HFFc6 (cell line): ENCODE measurements at regions not wholly inside any gene's neighbourhood (a gene's known extent, or its start where the extent isn't known, plus 50 kb on each side); places are given as distances from the start of the nearest gene placed in this dataset.

Source experiments
- DNase-seq: peaks from one replicate; pipeline ENCODE4 v3.0.0-alpha.2; 2018
- H3K27ac Mint-ChIP-seq: 2 replicates; pipeline ENCODE4 v1.8.0; 2020; ENCODE audit warnings: mild to moderate bottlenecking, mixed read lengths
- H3K27me3 Mint-ChIP-seq: 2 replicates; pipeline ENCODE4 v1.8.0; 2021; ENCODE audit warnings: mild to moderate bottlenecking, moderate library complexity, mixed read lengths; ENCODE audit not compliant: insufficient read depth
- H3K36me3 Mint-ChIP-seq: 2 replicates; pipeline ENCODE4 v1.8.0; 2021; ENCODE audit warnings: low read depth, mixed read lengths
- H3K4me1 Mint-ChIP-seq: 2 replicates; pipeline ENCODE4 v1.8.0; 2020; ENCODE audit warnings: low read depth, mixed read lengths
- H3K4me3 Mint-ChIP-seq: 2 replicates; pipeline ENCODE4 v1.8.0; 2020; ENCODE audit warnings: mild to moderate bottlenecking, moderate library complexity, mixed read lengths
- H3K9me3 Mint-ChIP-seq: 2 replicates; pipeline ENCODE4 v1.8.0; 2020; ENCODE audit warnings: mild to moderate bottlenecking, mixed read lengths
- CTCF ChIP-seq: fragments of 200-600 bp; sonication (generic); IDR thresholded peaks from 2 replicates; pipeline ENCODE4 v1.5.0; 2021; ENCODE audit warnings: antibody characterized with exemption, mild to moderate bottlenecking

GRCh38 chr5:10898514-10898913, 137.5 kb upstream of the DAP start:
- Mint-ChIP-seq H3K27me3 (no peaks in the 10 kb centered on the region; the same call in 1 of the 2 replicates), H3K27ac (no peak overlapping the region), H3K4me3 (no peak overlapping the region), H3K36me3 (no peaks in the 10 kb centered on the region), H3K9me3 (no peaks in the 10 kb centered on the region), H3K4me1 (peaks cover 57% of the 10 kb centered on the region)
- TF ChIP-seq CTCF: no peak
- DNase-seq: no peak

- Mint-ChIP-seq H3K27ac (no peak overlapping the region), H3K4me3 (no peak overlapping the region), H3K36me3 (peaks cover 6% of the 10 kb centered on the region), H3K4me1 (peaks cover 55% of the 10 kb centered on the region), H3K27me3 (no peaks in the 10 kb centered on the region; the same call in 1 of the 2 replicates), H3K9me3 (peaks cover 6% of the 10 kb centered on the region)
- no peak for TF ChIP-seq CTCF
- DNase-seq: no peak
Observed at GRCh38 chr5:10896016-10896415, 135.0 kb upstream of the DAP start.

- DNase-seq: no peak
- Mint-ChIP-seq H3K27me3 (no peaks in the 10 kb centered on the region; the same call in none of the 2 replicates), H3K4me1 (peaks cover 43% of the 10 kb centered on the region), H3K27ac (no peak overlapping the region), H3K36me3 (peaks cover 14% of the 10 kb centered on the region), H3K4me3 (no peak overlapping the region), H3K9me3 (peaks cover 14% of the 10 kb centered on the region)
- no peak for TF ChIP-seq CTCF
Observed at GRCh38 chr5:10894445-10895054, 133.5 kb upstream of the DAP start.

- Mint-ChIP-seq H3K9me3 (peaks cover 28% of the 10 kb centered on the region), H3K4me3 (no peak overlapping the region), H3K4me1 (peaks cover 43% of the 10 kb centered on the region), H3K36me3 (peaks cover 27% of the 10 kb centered on the region), H3K27ac (peak overlapping the region; percentile 53), H3K27me3 (no peaks in the 10 kb centered on the region; the same call in none of the 2 replicates)
- no peak for DNase-seq
- no peak for TF ChIP-seq CTCF
Observed at GRCh38 chr5:10892911-10893215, 131.8 kb upstream of the DAP start.

GRCh38 chr5:10892147-10892910, 131.3 kb upstream of the DAP start:
- Mint-ChIP-seq H3K36me3 (peaks cover 27% of the 10 kb centered on the region), H3K9me3 (peaks cover 28% of the 10 kb centered on the region), H3K4me3 (no peak overlapping the region), H3K27me3 (no peaks in the 10 kb centered on the region; the same call in none of the 2 replicates), H3K4me1 (peaks cover 43% of the 10 kb centered on the region), H3K27ac (peak overlapping the region; percentile 53)
- no peak for TF ChIP-seq CTCF
- peak; percentile 83 for DNase-seq
